GM20431 (cell line): ENCODE measurements at regions not wholly inside any gene's neighbourhood (a gene's known extent, or its start where the extent isn't known, plus 50 kb on each side); places are given as distances from the start of the nearest gene placed in this dataset.
"Not testable (repeated sequence)": the region's sequence is repeated elsewhere in the genome, so short reads cannot be mapped to it uniquely, and the experiment has no call there.

Source experiments
- in situ Hi-C: fragments of 300-500 bp; cut with MseI, MboI; formaldehyde crosslinking; loops from one replicate; pipeline ENCODE4 v1.15.0; 2020; ENCODE audit warnings: low sequenced_read_pairs; ENCODE audit not compliant: unreplicated experiment

DNA sequence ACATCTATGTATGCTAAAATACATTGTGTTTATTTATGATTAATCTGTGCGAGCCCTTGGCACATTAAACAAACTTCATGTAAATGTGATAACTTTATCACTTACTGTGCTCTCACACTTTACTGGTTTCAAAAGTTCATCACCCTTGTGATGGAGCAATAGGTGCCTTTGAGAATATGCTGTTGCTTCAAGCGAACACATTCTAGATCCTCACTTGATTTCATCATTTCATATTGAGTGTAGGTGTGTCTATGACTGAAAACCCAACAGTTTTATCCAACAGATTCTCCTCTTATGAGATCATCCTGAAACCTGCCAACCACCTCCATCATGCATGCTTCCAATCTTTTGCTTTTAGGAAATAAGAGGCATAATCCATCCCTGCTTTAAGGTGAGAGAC is 854.4 kb downstream of the TMEM121 start:
- in situ Hi-C loops: no loop called here

DNA sequence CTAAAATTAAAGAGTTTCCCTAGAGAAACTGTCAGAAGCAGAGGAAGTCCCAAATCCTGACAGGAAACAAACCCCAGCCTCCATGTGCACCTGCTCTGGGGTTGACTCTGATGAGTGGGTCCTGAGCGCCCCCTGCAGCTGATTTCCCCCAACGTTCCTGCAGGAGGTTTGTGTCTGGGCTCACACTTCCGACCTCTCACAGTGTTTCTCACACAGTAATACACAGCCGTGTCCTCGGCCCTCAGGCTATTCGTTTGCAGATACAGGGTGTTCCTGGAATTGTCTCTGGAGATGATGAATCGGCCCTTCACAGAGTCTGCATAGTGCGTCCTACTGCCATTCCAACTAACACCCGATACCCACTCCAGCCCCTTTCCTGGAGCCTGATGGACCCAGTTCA is 862.8 kb downstream of the TMEM121 start:
- in situ Hi-C loops: not testable (repeated sequence)

DNA sequence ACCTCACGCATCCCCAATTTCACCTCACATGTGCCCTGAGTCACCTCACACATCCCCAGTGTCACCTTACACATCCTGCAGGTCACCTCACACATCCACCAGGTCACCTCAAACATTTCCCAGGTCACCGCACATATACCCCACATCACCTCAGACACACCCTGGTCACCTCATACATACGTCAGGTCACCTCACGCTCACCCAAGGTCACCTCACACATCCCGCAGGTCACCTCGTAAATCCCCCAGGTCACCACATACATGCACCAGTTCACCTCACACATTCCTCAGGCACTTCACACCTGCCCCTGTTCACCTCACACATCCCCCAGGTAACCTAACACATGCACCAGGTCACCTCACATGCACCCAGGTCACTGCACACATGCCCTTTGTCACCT is 864.0 kb downstream of the TMEM121 start:
- in situ Hi-C loops: no loop called here

DNA sequence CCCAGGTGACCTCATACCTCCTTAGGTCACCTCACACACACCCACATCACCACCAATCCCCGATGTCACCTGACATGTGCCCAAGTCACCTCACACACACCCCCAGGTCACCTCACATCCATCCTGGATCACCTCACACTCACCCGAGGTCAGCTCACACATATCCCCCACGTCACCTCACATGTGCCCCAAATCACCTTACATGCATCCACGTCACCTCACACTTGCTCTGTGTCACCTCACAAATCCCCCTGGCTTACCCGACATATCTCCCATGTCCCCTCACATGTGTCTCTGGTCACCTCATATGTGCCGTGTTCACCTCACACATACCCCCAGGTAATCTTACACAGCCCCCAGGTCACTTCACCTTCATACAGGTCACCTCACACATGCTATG is 864.6 kb downstream of the TMEM121 start:
- in situ Hi-C loops: no loop called here

DNA sequence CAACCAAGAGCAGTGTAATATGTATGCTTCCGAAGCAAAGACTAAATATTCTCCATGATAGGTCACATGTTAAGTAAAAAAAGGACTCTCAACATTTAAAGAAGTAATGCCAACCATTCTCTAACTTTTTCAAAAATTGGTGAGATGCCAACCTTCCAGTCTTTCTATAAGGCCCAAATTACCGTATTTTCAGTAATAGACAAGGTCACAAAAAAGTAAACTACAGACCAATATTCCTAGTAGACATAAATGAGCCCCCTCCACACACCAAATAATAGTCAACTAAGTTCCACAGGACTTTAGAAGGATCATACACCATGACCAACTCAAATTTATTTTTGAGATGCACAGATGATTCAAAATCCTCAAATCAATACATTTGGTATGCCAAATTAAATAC is 867.4 kb downstream of the TMEM121 start:
- in situ Hi-C loops: no loop called here

DNA sequence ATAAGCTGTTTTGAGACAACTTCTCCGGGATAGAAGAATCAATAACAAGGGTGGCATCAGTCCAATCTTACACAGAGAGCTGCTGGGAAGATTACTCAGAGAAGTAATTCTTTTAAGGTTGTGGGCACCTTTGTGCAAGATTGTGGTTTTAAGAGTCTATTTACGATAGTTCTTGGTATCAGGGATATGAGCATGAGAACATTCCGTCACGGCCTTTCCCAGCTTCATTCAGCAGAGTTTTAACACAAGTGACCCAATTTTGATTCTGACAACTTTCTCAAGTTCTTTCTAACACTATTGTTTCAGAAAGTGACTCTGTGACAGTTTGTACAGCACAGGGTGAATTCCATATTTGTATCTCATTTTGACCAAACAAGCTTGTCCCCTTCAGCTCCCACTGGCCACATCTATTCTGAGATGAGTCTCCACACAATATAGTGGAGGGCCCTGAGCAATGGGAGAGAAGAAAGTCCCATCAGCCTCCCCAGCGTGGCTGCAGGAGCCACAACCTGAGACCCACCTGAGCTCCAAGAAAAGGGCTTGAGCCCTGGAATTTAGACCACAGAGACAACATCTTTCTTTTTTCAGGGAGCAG is 869.2 kb downstream of the TMEM121 start:
- in situ Hi-C loops: no loop called here

DNA sequence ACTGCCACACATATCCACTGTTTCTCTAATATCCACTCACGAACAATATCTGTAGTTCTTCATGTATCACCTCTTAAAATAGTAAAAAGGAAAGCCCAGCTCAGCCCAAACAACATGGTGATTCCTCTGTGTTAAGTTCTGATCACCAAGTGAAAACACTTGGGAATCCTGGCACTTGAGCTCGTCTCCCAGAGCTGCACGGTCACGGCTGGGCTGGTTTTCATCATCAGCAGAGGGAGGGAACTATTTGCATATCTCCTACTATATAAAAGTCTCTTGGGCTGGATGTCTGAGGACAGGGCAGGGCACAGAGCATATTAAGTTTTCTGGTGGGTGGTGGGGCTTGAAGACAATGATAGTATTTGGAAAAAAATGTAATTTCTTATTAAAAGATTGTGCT is 870.6 kb downstream of the TMEM121 start:
- in situ Hi-C loops: no loop called here

DNA sequence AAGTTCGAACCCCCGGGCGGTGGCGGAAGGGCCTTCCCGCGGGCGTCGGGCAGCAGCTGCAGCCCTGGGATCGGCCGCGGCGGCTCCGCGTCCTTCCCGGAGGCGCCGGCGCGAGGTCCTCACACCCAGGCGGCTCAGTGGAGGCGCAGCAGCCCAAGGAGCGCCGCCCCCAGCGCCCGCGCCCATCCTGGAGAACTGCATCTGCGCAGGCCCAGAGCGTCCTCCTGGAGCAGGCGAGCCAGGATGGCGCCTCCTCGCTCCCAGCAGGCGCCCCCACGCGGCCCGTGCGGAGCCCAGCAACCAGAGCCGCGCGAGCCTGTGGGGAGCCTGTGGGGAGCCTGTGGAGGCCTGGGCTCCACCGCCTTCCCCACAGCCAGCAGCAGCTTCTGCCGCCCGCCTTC is 872.5 kb downstream of the TMEM121 start:
- in situ Hi-C loops: not testable (repeated sequence)

DNA sequence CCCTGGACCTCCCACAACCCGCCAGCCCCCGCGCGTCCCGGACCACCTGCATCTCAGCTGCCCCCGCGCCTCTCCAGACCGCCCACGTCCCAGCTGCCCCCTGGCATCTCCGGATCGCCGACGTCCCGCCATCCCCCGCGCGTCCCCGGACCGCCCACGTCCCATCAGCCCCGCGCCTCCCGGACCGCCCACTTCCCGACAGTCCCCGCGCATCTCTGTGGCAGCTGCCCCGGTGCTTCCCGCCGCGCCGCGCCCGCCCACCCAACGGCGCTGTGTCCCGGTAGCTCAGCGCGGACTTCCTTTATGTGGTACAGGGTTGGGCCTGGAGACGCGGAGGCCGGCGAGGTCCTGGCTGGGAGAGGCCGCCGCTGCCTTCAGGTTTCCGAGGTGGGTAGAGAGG is 874.9 kb downstream of the TMEM121 start:
- in situ Hi-C loops: not testable (repeated sequence)

DNA sequence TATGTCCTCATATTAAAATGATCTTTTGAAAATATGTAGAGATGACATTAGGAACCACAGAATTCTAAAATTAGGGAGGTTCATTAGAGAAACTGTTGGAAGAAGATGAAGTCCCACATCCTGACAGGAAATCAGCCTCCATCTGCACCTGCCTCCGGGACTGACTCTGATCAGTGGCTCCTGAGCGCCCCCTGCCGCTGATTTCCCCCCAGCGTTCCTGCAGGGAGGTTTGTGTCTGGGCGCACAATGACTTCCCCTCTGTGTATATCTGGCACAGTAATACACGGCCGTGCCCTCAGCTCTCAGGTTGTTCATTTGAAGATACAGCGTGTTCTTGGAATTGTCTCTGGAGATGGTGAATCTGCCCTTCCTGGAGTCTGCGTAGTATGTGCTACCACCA is 883.8 kb downstream of the TMEM121 start:
- in situ Hi-C loops: not testable (repeated sequence)

DNA sequence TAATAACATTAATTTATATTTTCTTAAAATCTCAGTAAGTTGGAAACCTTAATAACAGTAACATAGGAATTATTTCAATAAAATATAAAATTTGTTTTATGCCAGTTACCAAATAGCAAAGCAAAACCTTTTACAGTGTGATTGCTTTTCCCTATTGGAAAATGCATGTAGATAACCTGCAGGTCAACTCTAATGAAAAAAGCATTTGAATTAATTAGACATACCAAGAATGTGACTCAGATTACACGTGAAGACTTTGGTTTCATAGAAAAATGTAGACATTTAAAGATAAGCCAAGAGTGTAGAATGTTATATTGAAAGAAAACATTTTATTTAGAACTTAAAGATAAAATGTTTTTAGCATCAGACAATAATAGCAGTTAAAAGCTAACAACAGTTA is 888.1 kb downstream of the TMEM121 start:
- in situ Hi-C loops: no loop called here

DNA sequence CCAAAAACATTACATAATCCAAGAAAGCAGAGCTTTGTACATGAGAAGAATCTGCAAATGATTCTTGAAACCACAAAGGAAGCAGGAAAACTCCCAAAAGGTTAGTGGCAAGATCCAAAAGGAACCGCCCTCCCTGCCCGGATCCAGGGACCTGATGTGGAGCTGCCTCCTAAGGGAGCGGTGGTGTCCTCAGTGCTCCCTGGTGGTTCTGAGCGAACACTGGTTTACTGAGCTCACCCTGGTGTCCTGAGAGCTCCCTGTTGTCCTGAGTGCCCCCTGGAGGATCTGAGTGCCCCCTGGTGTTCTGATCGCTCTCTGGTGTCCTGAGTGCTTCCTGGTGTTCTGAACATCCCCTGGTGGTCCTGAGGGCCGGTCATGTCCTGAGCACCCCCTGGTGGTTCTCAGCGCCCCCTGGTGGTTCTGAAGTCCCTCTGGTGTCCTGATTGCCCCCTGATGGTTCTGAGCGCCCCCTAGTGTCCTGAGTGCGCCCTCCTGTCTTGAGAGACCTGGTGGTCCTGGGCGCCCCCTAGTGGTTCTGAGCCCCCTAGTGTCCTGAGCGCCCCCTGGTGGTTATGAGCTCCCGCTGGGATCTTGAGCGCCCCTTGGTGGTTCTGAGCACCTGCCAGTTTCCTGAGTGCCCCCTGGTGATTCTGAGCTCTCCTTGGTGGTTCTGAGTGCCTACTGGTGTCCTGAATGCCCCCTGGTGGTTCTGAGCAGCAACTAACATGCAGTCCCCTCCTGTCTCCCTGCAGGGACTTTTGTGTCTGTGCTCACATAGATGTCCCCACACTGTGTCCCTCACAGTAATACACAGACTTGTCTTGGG is 891.1 kb downstream of the TMEM121 start:
- in situ Hi-C loops: no loop called here

DNA sequence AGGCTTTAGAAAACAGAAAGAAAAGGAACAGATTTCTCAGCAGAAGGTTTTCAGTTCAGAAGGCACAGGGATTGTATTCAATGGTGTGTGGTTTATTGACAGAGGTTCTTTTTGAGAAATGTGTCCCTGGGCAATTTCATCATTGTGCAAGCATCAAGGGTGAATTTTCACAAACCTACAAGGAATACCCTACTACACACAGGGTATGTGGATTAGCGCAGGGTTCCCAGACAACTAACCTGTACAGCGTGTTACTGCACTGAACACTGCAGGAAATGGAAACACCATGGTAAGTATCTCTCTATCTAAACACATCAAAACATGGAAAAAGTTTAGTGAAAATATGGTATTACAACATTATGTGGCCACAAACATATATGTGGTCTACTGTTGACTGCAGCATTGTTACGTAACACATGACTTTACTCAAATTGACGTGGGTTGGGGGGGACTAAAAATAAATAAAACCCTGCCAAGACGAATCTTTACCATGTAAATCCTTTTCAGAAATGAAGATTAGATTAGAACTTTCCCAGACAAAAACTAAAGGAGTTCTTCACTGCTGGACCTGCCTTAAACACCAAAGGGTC is 893.1 kb downstream of the TMEM121 start:
- in situ Hi-C loops: no loop called here

DNA sequence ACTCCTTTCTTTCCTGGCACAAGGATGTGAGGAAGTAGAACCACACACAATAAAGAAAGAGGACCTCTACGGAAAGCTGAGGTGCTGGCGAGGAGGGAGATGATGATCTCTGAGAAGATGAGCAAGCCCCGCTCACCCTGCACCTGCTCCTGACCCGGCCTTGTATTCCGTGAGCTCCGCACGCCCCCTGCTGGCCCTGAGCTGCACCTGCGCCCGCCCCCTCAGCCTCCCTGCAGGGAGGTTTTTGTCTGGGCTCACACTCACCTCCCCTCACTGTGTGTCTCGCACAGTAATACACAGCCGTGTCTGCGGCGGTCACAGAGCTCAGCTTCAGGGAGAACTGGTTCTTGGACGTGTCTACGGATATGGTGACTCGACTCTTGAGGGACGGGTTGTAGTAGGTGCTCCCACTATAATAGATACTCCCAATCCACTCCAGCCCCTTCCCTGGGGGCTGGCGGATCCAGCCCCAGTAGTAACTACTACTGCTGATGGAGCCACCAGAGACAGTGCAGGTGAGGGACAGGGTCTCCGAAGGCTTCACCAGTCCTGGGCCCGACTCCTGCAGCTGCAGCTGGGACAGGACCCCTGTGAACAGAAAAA is 895.1 kb downstream of the TMEM121 start:
- in situ Hi-C loops: not testable (repeated sequence)

DNA sequence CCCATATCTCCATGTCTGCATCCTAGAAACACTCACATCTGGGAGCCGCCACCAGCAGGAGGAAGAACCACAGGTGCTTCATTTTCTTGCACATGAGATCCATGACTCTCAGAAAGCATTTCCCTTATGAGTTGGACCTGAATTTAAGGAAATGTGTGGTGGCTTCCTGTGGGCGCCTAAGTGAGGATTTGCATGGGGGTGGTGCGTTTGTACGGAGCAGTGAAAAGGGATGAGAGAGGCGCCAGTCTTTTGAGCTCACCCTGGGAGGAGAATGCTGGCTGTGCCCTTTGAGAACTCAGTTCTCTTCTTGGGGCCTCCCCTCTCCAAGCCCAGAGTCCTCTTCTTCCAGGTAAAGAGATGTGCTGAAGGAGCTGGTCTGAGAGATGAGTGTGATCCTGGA is 895.7 kb downstream of the TMEM121 start:
- in situ Hi-C loops: no loop called here

DNA sequence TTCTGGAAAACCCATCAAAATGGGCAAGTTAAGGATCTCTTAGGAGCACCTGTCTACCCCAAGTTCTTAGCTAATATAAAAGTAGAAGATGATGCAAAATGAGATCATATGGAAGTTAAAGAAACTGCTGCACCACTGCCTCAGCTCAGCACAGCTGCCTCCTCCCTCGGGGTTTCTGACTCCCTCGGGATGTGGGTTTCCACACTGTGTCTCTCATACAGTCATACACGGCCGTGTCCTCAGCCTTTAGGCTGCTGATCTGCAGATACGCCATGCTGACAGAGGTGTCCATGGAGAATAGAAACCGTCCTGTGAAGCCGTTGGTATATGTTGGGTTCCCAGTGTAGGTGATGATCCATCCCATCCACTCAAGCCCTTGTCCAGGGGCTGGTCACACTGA is 898.8 kb downstream of the TMEM121 start:
- in situ Hi-C loops: not testable (repeated sequence)

DNA sequence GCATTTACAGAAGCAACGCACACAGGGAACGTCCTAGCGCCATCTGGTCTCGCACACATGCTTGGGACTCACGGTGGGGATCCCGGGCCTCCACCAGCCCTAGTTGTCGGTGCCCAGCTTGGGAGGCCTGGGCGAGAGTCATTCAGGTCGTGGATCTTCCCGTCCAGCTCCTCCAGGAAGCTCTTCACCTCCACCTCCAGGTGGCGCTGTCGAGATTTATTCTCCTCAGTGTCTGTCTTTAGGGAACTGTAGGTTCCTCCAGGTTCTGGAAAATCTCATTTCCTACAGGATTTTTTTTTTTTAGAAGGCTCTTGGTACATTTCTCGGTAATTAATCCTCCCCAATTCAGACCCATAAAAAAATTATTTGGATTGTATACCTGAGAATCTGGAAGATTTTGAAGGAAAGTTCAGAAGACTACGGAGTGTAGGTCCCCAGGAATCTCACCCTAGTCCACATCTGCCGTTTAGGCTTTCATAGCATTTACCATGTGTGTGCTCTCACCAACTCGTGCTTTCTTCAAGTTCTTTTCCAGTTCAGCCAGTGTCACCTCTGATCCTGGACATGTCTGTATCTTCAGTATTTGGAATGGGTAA is 910.0 kb downstream of the TMEM121 start:
- in situ Hi-C loops: no loop called here

DNA sequence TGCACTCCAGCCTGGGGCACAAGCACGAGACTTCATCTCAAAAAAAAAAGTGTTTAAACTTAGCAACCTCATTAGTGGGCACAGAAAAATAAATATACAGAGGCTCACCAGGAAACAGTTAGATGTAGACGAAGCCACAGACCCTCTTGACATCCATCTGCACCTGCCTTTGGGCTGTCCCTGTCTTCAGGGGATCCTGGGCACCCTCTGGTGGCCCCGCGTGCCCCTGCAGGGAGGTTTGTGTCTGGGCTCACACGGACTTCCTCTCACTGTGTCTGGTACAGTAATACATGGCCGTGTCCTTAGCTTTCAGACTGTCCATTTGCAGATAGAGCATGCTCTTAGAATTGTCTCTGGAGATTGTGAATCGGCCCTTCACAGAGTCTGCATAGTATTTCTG is 916.5 kb downstream of the TMEM121 start:
- in situ Hi-C loops: no loop called here

DNA sequence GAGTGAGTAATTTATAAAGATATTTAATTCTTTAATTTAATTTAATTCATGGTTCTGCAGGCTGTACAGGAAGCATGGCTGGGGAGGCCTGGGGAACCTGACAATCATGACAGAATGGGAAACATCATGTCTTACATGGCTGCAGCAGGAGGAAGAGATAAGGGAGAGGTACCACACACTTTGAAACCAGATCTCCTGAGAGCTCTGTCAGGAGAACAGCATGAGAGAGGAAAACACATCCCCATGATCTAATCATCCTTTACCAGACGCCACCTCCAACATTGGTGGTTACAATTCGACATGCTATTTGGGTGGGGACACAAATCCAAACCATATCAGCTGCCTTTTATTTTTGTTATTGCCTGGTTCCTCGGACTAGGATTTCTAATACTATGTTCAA is 928.6 kb downstream of the TMEM121 start:
- in situ Hi-C loops: no loop called here

DNA sequence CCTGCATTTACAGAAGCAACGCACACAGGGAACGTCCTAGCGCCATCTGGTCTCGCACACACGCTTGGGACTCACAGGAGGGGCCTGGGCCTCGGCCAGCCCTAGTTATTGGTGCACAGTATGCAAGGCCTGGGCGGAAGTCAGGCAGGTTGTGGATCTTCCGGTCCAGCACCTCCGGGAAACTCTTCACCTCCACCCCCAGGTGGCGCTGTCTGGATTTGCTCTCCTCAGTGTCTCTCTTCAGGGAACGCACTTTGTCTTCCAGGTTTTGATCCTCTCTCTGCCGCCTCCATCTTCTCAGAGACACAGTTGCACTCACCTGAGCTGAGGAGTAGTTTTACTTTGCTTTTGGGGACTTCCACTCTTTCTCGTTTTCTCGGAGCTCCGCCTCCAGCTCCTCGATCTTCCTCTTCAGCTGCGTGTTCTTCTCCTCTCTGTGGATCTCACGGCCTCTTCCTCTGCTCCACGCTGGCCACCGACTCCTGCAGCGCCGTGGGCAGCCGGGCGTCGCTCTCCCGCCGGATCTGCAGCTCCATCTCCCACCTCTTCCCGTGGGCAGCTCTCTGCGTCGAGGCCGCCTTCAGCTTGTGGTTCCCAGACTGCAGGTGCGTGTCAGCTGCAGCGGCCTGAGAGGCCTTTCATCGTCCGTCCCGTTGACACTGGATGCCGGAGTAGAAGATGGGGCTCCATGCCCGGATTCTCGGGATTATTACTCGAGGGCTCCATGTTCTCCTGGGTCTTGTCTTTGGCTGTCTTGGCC is 933.8 kb downstream of the TMEM121 start:
- in situ Hi-C loops: no loop called here
